Prostate gland (tissue), 2 donors: ENCODE measurements at regions not wholly inside any gene's neighbourhood (a gene's known extent, or its start where the extent isn't known, plus 50 kb on each side); places are given as distances from the start of the nearest gene placed in this dataset.

Experiments used
- POLR2A ChIP-seq: fragments of 450-650 bp; IDR thresholded peaks from one replicate; pipeline ENCODE4 v1.6.1; 2016; ENCODE audit warnings: antibody characterized with exemption, mild to moderate bottlenecking
- TF ChIP-seq, protein P1 (sequence below), 4 experiments: fragments of 200-600 bp in 2 of 4; fragments of 450-650 bp in 2 of 4; sonication (generic) in 2 of 4; IDR thresholded peaks; 1 replicate in 3 of 4; 2 replicates in 1 of 4; pipeline ENCODE4 v1.5.1; 2016 to 2019; ENCODE audit warnings: antibody characterized with exemption in 4 of 4, mild to moderate bottlenecking in 2 of 4, moderate library complexity in 2 of 4

DNA sequence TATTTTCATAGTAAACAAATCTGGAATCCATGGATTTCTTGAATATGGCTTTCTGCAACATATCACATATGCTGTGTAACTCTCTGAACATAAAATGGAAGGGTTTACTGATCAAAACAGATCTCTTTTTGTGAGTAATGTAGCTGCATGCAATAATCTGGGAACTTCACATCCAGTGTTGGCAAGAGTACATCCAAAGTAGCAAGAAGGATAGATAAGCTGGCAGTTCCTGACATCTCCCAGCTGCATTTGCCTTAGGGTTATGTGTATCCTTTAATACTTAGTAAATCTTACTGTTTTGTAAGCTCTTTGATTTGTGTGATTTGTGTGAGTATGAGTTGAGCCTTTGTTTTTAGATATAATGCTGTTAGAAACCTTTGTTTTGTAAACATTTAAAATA lies 280.4 kb upstream of the CNTN5 start:
- no peak for TF ChIP-seq POLR2A
- TF ChIP-seq, protein P1, sequence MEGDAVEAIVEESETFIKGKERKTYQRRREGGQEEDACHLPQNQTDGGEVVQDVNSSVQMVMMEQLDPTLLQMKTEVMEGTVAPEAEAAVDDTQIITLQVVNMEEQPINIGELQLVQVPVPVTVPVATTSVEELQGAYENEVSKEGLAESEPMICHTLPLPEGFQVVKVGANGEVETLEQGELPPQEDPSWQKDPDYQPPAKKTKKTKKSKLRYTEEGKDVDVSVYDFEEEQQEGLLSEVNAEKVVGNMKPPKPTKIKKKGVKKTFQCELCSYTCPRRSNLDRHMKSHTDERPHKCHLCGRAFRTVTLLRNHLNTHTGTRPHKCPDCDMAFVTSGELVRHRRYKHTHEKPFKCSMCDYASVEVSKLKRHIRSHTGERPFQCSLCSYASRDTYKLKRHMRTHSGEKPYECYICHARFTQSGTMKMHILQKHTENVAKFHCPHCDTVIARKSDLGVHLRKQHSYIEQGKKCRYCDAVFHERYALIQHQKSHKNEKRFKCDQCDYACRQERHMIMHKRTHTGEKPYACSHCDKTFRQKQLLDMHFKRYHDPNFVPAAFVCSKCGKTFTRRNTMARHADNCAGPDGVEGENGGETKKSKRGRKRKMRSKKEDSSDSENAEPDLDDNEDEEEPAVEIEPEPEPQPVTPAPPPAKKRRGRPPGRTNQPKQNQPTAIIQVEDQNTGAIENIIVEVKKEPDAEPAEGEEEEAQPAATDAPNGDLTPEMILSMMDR (IDR thresholded peaks at IDR 0.05): no peak
